ENCODE measurements at regions not wholly inside any gene's neighbourhood (a gene's known extent, or its start where the extent isn't known, plus 50 kb on each side); places are given as distances from the start of the nearest gene placed in this dataset.
"Not testable (repeated sequence)": the region's sequence is repeated elsewhere in the genome, so short reads cannot be mapped to it uniquely, and the experiment has no call there.

GRCh38 chr5:8727396-8727795 is 818.5 kb downstream of the SEMA5A start:
- no peak overlapping the region for H3K4me3 Mint-ChIP-seq
- DNase-seq (no peak), ATAC-seq (ENCODE audit: poor library complexity) (no peak)
- no peak for TF ChIP-seq CTCF (IDR thresholded peaks at IDR 0.05)
- H3K27ac ChIP-seq (ENCODE audit: low read depth in 1 of 2, low read length in 2 of 2), result no peak overlapping the region
- no peaks in the 10 kb centered on the region for H3K4me1 ChIP-seq (ENCODE audit: insufficient read depth, low read length)
- no peak overlapping the region for H3K4me3 ChIP-seq (ENCODE audit: low read length)
- H3K27me3 ChIP-seq (ENCODE audit: control insufficient read depth in 1 of 2, insufficient read depth in 2 of 2, low read length in 2 of 2), result no peaks in the 10 kb centered on the region
- H3K4me1 Mint-ChIP-seq (ENCODE audit: low read depth), result no peaks in the 10 kb centered on the region
- H3K9me3 ChIP-seq (ENCODE audit: control insufficient read depth in 1 of 2, insufficient read depth in 1 of 2, low read length in 2 of 2), result peaks cover 0 to 18% of the 10 kb centered on the region in 2 experiments
- H3K9me3 Mint-ChIP-seq, result peaks cover 5% of the 10 kb centered on the region
- no peaks in the 10 kb centered on the region for H3K36me3 Mint-ChIP-seq (ENCODE audit: low read depth)
- H3K36me3 ChIP-seq (ENCODE audit: insufficient read depth, low read length), result no peaks in the 10 kb centered on the region
- intact Hi-C loops (cut with DNase I, micrococcal nuclease), result no loop called here
- POLR2A ChIA-PET, result no interaction called here
- CTCF ChIA-PET, result no interaction called here
- H3K27me3 Mint-ChIP-seq, result no peaks in the 10 kb centered on the region
- no peak overlapping the region for H3K27ac Mint-ChIP-seq

DNA sequence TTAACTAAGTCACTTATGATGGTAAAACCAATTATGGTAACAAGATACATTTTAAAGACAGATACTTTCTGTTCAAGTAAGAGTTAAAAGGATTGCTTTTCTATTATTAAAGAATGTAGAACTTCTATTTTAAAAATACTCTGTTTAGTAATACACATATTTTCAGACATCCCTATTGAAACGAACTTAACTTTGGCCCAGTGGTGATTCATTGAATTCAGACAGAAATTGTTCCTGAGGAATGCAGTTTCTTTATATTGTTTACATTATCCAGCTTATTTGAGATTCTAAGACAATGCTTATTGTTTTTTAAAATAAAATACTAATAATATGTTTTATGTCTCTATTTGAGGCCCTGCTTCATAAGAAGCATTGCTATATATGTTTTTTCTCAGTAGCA is 816.4 kb downstream of the SEMA5A start:
- H3K9me3 Mint-ChIP-seq, result peaks cover 3% of the 10 kb centered on the region
- H3K4me1 ChIP-seq (ENCODE audit: insufficient read depth, low read length), result no peaks in the 10 kb centered on the region
- no peaks in the 10 kb centered on the region for H3K27me3 Mint-ChIP-seq
- ATAC-seq (ENCODE audit: poor library complexity) (no peak), DNase-seq (no peak)
- no peaks in the 10 kb centered on the region for H3K36me3 Mint-ChIP-seq (ENCODE audit: low read depth)
- ChIA-PET POLR2A (no interaction called here), CTCF (no interaction called here)
- no peak overlapping the region for H3K27ac Mint-ChIP-seq
- H3K4me3 Mint-ChIP-seq, result no peak overlapping the region
- H3K36me3 ChIP-seq (ENCODE audit: insufficient read depth, low read length), result no peaks in the 10 kb centered on the region
- H3K27ac ChIP-seq (ENCODE audit: low read depth in 1 of 2, low read length in 2 of 2), result no peak overlapping the region
- intact Hi-C loops (cut with DNase I, micrococcal nuclease), result no loop called here
- H3K4me1 Mint-ChIP-seq (ENCODE audit: low read depth), result no peaks in the 10 kb centered on the region
- peaks cover 0 to 18% of the 10 kb centered on the region in 2 experiments for H3K9me3 ChIP-seq (ENCODE audit: control insufficient read depth in 1 of 2, insufficient read depth in 1 of 2, low read length in 2 of 2)
- no peak for TF ChIP-seq CTCF (IDR thresholded peaks at IDR 0.05)
- H3K27me3 ChIP-seq (ENCODE audit: control insufficient read depth in 1 of 2, insufficient read depth in 2 of 2, low read length in 2 of 2), result no peaks in the 10 kb centered on the region
- H3K4me3 ChIP-seq (ENCODE audit: low read length), result no peak overlapping the region

- intact Hi-C loops (cut with DNase I, micrococcal nuclease), result no loop called here
- no peaks in the 10 kb centered on the region for H3K36me3 ChIP-seq (ENCODE audit: insufficient read depth, low read length)
- ChIA-PET CTCF (no interaction called here), POLR2A (no interaction called here)
- Mint-ChIP-seq H3K9me3 (peaks cover 3% of the 10 kb centered on the region), H3K27me3 (no peaks in the 10 kb centered on the region), H3K4me1 (ENCODE audit: low read depth) (no peaks in the 10 kb centered on the region), H3K36me3 (ENCODE audit: low read depth) (no peaks in the 10 kb centered on the region), H3K4me3 (no peak overlapping the region), H3K27ac (no peak overlapping the region)
- TF ChIP-seq CTCF (IDR thresholded peaks at IDR 0.05), result no peak
- no peaks in the 10 kb centered on the region for H3K27me3 ChIP-seq (ENCODE audit: control insufficient read depth in 1 of 2, insufficient read depth in 2 of 2, low read length in 2 of 2)
- ATAC-seq (ENCODE audit: poor library complexity), result no peak
- peaks cover 0 to 18% of the 10 kb centered on the region in 2 experiments for H3K9me3 ChIP-seq (ENCODE audit: control insufficient read depth in 1 of 2, insufficient read depth in 1 of 2, low read length in 2 of 2)
- H3K4me3 ChIP-seq (ENCODE audit: low read length), result no peak overlapping the region
- DNase-seq, result no peak
- no peaks in the 10 kb centered on the region for H3K4me1 ChIP-seq (ENCODE audit: insufficient read depth, low read length)
- no peak overlapping the region for H3K27ac ChIP-seq (ENCODE audit: low read depth in 1 of 2, low read length in 2 of 2)
These were observed 815.7 kb downstream of the SEMA5A start for GRCh38 chr5:8730194-8730593.

GRCh38 chr5:8731110-8731509 is 814.8 kb downstream of the SEMA5A start:
- H3K4me1 ChIP-seq (ENCODE audit: insufficient read depth, low read length); H3K4me1 Mint-ChIP-seq (ENCODE audit: low read depth); H3K27ac Mint-ChIP-seq; H3K27ac ChIP-seq (ENCODE audit: low read depth in 1 of 2, low read length in 2 of 2); CTCF ChIA-PET; intact Hi-C loops (cut with DNase I, micrococcal nuclease); H3K36me3 Mint-ChIP-seq (ENCODE audit: low read depth); DNase-seq; ATAC-seq (ENCODE audit: poor library complexity); H3K4me3 Mint-ChIP-seq; POLR2A ChIA-PET; H3K36me3 ChIP-seq (ENCODE audit: insufficient read depth, low read length); H3K27me3 Mint-ChIP-seq; H3K9me3 Mint-ChIP-seq; H3K4me3 ChIP-seq (ENCODE audit: low read length); H3K27me3 ChIP-seq (ENCODE audit: control insufficient read depth in 1 of 2, insufficient read depth in 2 of 2, low read length in 2 of 2): not testable (repeated sequence)
- peaks cover 0 to 17% of the 10 kb centered on the region in 2 experiments for H3K9me3 ChIP-seq (ENCODE audit: control insufficient read depth in 1 of 2, insufficient read depth in 1 of 2, low read length in 2 of 2)
